ENCODE measurements at regions not wholly inside any gene's neighbourhood (a gene's known extent, or its start where the extent isn't known, plus 50 kb on each side); places are given as distances from the start of the nearest gene placed in this dataset.

GRCh38 chr17:52242268-52242667, 83.8 kb upstream of the CA10 start:
- TF ChIP-seq EGR1 (IDR thresholded peaks at IDR 0.05) (no peak), REST (IDR thresholded peaks at IDR 0.05; ENCODE audit: low read depth) (no peak), TEAD4 (IDR thresholded peaks at IDR 0.05) (no peak), YY1 (IDR thresholded peaks at IDR 0.05; ENCODE audit: low read depth) (no peak), MAX (IDR thresholded peaks at IDR 0.05) (no peak), NFIC (IDR thresholded peaks at IDR 0.05) (no peak), CEBPB (IDR thresholded peaks at IDR 0.05) (no peak), CREB1 (IDR thresholded peaks at IDR 0.05; ENCODE audit: low read depth) (no peak), EP300 (IDR thresholded peaks at IDR 0.05; ENCODE audit: borderline replicate concordance) (no peak), USF1 (IDR thresholded peaks at IDR 0.05) (no peak)

- TF ChIP-seq TAF1 (IDR thresholded peaks at IDR 0.05; ENCODE audit: low read depth): no peak
- no peak for TF ChIP-seq CREB1 (IDR thresholded peaks at IDR 0.05; ENCODE audit: low read depth)
- TF ChIP-seq TCF12 (IDR thresholded peaks at IDR 0.05; ENCODE audit: low read depth): no peak
- TF ChIP-seq MAX (IDR thresholded peaks at IDR 0.05): no peak
- no peak for TF ChIP-seq REST (IDR thresholded peaks at IDR 0.05; ENCODE audit: low read depth)
- TF ChIP-seq ZBTB7A (IDR thresholded peaks at IDR 0.05; ENCODE audit: low read depth): no peak
- TF ChIP-seq CEBPB (IDR thresholded peaks at IDR 0.05): no peak
- TF ChIP-seq FOXM1 (IDR thresholded peaks at IDR 0.05; ENCODE audit: borderline replicate concordance, low read depth): no peak
- TF ChIP-seq RAD21 (IDR thresholded peaks at IDR 0.05; ENCODE audit: low read depth): no peak
- no peak for TF ChIP-seq TEAD4 (IDR thresholded peaks at IDR 0.05)
- TF ChIP-seq USF1 (IDR thresholded peaks at IDR 0.05): no peak
- no peak for TF ChIP-seq YY1 (IDR thresholded peaks at IDR 0.05; ENCODE audit: low read depth)
- no peak for TF ChIP-seq NFIC (IDR thresholded peaks at IDR 0.05)
- TF ChIP-seq EGR1 (IDR thresholded peaks at IDR 0.05): no peak
- no peak for TF ChIP-seq EP300 (IDR thresholded peaks at IDR 0.05; ENCODE audit: borderline replicate concordance)
Measured at GRCh38 chr17:52237151-52237550, 78.6 kb upstream of the CA10 start.

- TF ChIP-seq TCF12 (IDR thresholded peaks at IDR 0.05; ENCODE audit: low read depth) (no peak), MAX (IDR thresholded peaks at IDR 0.05) (no peak), EGR1 (IDR thresholded peaks at IDR 0.05) (no peak), ZBTB7A (IDR thresholded peaks at IDR 0.05; ENCODE audit: low read depth) (no peak)
Measured at GRCh38 chr17:52235516-52235915, 77.0 kb upstream of the CA10 start.

GRCh38 chr17:52233632-52234031, 75.1 kb upstream of the CA10 start:
- no peak for TF ChIP-seq NFIC (IDR thresholded peaks at IDR 0.05)
- no peak for TF ChIP-seq TAF1 (IDR thresholded peaks at IDR 0.05; ENCODE audit: low read depth)
- TF ChIP-seq MAX (IDR thresholded peaks at IDR 0.05): no peak
- TF ChIP-seq FOXM1 (IDR thresholded peaks at IDR 0.05; ENCODE audit: borderline replicate concordance, low read depth): no peak
- no peak for TF ChIP-seq YY1 (IDR thresholded peaks at IDR 0.05; ENCODE audit: low read depth)
- no peak for TF ChIP-seq TEAD4 (IDR thresholded peaks at IDR 0.05)
- no peak for TF ChIP-seq USF1 (IDR thresholded peaks at IDR 0.05)
- TF ChIP-seq EP300 (IDR thresholded peaks at IDR 0.05; ENCODE audit: borderline replicate concordance): no peak
- no peak for TF ChIP-seq TCF12 (IDR thresholded peaks at IDR 0.05; ENCODE audit: low read depth)
- no peak for TF ChIP-seq RAD21 (IDR thresholded peaks at IDR 0.05; ENCODE audit: low read depth)
- TF ChIP-seq REST (IDR thresholded peaks at IDR 0.05; ENCODE audit: low read depth): no peak
- no peak for TF ChIP-seq CEBPB (IDR thresholded peaks at IDR 0.05)
- TF ChIP-seq EGR1 (IDR thresholded peaks at IDR 0.05): no peak
- TF ChIP-seq ZBTB7A (IDR thresholded peaks at IDR 0.05; ENCODE audit: low read depth): no peak

Data from Ishikawa (cell line).